Epithelial cell of prostate (primary cell): ENCODE measurements at regions not wholly inside any gene's neighbourhood (a gene's known extent, or its start where the extent isn't known, plus 50 kb on each side); places are given as distances from the start of the nearest gene placed in this dataset.

ENCODE experiments used
- DNase-seq: peaks from one replicate; pipeline ENCODE4 v3.0.0-alpha.2; 2011; ENCODE audit warnings: low read depth, low spot score
- H3K27ac ChIP-seq: fragments of 450-650 bp; 2 replicates; pipeline ENCODE4 v1.5.1; 2017; ENCODE audit warnings: mild to moderate bottlenecking

DNA sequence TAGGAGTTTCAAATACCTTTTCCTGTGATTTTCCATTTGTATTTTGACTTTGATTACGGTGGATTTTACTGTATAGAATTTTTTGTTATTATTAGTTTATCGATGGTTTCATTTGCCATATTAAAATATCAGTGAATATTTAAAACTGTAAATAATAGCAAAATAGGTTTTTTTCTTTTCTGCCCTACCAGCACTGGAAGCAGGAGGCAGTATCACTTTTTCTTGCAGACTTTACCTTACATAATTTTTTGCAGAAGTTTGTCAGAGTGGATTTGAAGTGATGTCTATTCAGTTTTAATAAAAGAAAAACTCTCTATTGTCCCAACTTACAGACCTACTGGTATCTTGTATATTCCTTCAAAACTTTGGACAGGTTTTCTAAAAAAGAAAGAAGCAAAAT is 213.6 kb downstream of the CENPF start:
- DNase-seq = no peak
- H3K27ac ChIP-seq = no peak overlapping the region

DNA sequence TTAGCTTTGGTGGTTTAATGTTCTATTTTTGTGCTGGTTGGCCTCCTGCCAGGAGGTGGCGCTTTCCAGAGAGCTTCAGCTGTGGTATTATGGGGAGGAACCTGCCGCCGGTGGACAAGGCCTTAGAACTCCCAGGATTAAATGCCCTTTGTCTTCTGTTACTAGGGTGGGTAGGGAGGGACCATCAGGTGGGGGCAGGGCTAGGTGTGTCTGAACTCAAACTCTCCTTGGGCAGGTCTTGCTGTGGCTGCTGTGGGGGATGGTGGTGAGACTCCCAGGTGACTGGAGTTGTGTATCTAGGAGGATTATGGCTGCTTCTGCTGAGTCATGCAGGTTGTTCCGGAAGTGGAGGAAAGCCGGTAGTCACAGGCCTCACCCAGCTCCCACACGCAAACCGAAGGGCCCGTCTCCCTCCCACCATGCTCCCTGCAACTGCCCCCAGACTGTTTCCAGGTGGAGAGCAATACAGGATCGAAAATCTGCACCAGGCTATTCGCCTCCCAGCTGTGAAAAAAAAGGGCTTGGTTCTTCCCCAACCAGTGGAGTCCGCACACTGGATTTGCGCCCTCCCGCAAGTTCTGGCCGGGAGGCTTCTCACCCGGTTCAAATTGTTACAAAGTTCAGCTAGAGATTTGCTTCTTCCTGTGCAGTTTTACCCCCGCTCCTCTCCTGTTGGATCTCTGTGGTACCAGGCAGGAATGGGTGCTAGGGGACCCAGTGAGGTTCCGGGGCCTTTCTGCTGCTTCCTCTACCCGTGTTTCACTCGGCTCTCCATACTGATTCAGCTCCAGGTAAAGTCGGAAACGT is 220.5 kb downstream of the CENPF start:
- DNase-seq = no peak

DNA sequence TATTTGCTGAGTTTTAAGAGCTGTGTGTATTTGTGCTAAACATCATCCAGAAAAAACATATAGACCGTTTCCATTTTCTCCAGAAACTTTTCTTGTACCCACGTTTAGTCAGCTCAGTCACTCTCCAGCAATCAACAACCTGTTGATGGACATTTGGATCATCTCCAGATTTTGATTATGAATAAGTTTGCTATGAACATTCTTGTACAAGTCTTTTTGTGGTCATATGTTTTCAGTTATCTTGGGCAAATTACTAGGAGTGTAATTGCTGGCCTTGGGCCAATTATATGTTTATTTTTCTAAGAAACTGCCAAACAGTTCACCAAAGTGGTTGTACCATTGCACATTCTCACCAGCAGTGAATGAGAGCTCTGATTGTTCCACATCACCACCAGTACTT is 221.8 kb downstream of the CENPF start:
- H3K27ac ChIP-seq = no peak overlapping the region
- no peak for DNase-seq

More for the DNA sequence above, 220.5 kb downstream of the CENPF start:
- H3K27ac ChIP-seq = no peak overlapping the region

DNA sequence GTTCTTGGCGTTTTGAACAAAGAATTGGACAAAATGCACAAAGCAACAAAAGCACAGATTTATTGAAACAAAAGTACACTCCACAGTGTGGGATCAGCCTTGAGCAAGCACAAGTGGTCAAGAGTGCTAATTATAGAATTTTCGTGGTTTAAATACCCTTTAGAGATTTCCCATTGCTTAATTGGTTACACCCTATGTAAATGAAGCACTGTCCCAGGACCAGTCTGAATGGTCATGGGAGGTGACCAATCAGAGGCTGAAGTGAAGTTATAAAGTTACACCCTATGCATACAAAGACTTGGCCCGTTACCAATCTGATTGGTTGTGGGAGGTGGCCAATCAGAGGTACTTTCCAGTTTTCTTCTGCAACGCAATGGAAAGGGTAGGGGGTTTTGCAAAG is 223.6 kb downstream of the CENPF start:
- no peak for DNase-seq
- no peak overlapping the region for H3K27ac ChIP-seq

DNA sequence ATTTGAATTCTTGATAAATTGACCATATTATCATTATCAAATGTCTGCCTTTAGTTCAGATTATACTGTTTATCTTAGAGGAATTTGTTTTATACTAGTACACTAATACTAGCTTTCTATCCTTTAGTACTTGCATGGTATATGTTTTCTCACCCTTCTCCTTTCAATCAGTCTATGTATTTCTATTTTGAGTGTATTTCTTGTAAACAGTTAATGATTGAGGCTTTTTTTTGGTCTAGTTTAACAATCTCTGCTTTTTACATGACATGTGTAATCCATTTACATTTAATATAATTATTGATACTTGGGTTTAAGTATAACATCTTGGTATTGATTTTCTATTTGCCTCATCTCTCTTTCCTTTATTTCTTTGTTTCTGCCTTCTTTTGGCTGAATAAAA is 224.9 kb downstream of the CENPF start:
- no peak for DNase-seq

DNA sequence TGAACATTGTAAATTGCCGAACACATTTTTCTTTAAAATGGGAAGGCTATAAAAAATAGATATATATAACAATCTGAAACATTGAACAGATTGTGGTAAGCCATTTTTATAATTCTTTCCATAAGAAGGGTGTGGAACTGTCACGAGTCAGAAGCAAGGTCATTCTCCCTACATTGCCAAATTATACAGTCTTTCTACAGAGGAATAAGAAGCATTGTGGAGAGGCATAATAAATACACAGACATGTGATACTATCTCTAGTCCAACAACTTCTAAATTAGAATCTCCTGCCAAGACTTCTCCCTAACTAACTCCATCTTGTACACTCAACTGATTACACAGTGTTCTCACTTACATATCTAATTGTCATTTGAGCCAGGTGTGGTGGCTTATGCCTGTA is 227.9 kb downstream of the CENPF start:
- H3K27ac ChIP-seq = no peak overlapping the region
- DNase-seq = no peak

More for the DNA sequence above, 224.9 kb downstream of the CENPF start:
- no peak overlapping the region for H3K27ac ChIP-seq

DNA sequence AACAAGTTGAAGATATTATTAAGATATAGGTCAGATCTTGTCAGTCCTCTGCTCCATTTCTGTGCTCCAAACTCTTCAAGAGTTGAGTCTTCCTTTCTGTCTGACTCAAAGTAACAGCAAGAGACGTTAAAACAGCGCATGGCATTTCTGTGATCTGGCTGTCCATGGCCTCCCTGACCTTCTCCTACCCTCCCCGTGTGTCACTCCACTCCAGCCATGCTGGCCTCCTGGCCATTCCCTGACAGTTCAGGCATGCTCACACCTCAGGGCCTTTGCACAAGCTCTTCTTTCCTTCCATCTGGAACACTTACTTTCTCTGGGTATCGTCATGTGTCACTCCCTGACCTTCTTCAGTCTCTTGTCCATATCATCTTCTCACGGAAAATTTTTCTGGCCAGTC is 229.0 kb downstream of the CENPF start:
- no peak overlapping the region for H3K27ac ChIP-seq
- no peak for DNase-seq

DNA sequence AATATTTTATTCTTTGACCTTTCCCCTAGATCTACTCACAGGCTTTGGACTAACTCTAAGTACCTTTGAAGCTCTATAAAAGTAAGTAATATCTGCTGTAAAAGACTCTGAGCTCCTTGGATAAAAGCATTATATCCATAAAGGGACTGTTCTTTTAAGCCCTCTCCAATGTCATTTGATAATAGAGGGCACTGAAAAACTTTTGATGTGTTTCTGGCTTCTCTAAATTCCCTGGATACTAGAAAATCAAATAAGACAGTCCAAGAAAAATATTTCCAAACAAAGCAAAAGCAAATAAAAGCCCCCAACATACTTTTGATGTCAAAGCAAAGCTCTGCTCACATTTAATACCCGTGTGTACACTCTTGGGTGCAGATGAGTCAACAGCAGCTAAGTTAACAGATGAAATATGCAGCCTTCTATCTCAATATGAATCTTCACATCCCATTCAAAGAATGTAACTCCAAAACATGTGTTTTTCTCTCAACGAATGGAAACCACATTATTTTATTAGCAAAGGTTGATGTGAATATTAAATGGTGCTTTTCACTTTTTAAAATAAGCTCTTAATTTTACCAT is 230.3 kb downstream of the CENPF start:
- DNase-seq = no peak
- H3K27ac ChIP-seq = no peak overlapping the region

DNA sequence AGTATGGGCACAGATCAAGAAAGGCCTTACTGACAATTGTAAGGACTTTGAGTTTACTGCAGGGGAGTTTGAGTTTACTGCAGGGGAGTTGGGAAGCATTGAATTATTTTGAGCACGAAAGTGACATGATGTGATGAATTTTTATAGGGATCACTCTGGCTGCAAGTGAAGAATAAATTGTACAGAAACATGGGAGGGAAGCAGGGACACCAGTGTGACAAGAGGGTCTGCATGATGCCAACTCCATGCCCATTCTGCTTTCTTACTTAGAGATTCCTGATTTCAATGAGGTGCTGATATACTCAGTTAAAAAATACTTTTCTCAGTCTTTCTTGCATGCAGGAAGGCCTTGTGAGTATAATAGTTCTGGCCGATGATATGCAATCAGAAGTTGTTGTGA is 234.4 kb downstream of the CENPF start:
- no peak for DNase-seq
- H3K27ac ChIP-seq = no peak overlapping the region

DNA sequence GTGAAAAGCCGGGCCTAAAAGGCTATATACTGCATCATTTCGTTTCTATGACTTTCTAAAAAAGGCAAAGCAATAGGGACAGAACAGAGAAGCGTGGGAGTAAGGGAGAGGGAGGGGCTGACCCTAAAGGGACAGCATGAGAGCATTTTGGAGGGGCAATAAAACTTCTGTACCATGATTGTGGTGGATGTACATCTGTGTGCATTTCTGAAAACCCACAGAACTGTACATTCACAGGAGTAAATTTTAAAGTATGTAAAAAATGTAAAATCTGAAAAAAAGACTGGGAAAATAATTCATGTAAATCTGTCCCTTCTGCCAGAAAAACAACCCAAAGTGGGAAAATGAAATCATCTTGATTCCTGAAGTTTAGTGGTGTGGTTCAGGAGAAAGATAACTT is 235.4 kb downstream of the CENPF start:
- H3K27ac ChIP-seq = no peak overlapping the region

DNA sequence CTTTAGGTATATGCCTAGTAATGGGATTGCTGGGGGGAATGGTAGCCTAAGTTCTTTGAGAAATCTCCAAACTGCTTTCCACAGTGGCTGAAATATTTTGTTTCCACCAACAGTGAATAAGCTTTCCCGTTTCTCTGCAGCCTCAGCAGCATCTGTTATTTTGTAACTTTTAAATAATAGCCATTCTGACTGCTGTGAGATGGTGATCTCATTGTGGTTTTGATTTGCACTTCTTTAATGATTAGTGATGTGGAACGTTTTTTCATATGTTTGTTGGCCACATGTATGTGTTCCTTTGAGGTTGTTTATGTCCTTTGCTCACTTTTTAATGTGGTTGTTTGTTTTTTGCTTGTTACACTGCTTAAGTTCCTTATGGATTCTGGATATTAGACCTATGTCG is 237.4 kb downstream of the CENPF start:
- DNase-seq = no peak
- H3K27ac ChIP-seq = no peak overlapping the region

More for the DNA sequence above, 235.4 kb downstream of the CENPF start:
- no peak for DNase-seq

DNA sequence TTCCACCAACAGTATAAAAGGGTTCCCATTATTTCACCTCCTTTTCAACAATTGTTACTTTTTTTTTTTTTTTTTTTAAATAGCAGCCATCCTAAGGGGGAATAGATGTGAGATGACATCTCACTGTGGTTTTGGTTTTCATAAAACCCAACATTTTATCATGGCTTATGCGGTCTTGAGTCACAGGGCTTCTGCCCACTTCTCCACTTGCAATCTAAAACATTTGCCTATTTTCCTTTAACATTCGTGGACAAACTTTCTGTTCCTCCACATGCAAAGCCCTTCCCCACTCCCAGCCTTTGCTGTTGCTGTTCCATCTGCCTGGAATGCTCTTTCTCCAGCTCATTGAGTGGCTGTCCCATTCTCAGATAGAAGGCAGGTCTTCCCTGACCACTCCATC is 239.7 kb upstream of the KCNK2 start:
- no peak for DNase-seq

DNA sequence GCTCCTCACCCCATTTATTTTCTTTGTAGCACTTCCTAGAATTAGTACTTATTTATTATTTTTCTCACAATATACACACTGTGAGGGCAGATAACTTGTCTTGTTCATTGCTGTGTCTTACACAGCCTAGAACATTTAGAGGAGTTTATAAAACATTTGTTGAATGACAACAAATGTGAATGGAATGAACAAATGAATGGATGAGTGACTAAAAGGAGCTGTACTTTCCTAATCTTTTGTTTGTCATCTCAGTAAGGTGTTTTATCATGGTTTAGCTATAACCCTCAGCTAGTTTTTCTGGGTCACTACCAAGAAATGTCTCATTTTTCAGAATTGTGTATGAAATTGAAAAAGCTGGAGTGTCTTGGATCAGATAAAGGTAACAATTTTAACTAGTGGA is 239.3 kb upstream of the KCNK2 start:
- no peak overlapping the region for H3K27ac ChIP-seq
- DNase-seq = no peak

More for the DNA sequence above, 239.7 kb upstream of the KCNK2 start:
- H3K27ac ChIP-seq = no peak overlapping the region

DNA sequence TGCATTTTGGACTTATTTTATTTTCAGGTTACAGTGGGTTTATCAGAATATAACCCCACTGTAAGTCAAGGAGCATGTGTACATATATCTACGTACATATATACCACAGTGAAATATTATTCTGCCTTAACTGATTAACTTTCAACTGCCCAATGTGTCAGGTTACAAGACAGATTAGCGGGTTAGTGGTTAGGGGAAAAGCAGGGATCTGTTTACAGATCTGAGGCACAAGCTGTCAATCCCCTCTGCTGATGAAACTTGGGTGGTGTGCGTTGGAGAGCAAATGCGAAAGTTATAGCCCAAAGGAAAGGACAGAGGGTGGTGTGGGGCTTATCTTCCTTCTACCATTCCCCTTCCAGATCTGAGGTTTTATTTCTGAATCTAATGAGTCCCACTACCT is 238.2 kb upstream of the KCNK2 start:
- DNase-seq = no peak
- no peak overlapping the region for H3K27ac ChIP-seq

DNA sequence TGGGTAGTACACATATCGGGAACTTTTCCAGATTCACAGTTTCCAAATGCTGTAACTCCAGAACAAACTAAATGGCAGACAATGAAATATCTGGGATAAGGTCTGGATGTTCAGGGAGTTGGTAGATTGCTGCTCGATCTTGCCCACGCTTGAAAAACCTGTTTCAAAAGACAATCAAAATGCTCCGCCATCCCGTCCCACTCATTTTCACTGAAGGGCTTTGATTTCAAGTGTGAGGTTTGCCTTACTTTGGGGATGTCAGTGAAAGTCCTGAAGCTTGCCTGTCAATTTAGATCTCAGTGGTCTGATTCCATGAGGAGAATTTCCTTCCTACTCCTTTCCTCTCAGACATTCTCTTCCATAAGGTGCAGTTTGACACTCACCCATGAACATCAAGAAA is 236.3 kb upstream of the KCNK2 start:
- no peak overlapping the region for H3K27ac ChIP-seq
- DNase-seq = no peak

DNA sequence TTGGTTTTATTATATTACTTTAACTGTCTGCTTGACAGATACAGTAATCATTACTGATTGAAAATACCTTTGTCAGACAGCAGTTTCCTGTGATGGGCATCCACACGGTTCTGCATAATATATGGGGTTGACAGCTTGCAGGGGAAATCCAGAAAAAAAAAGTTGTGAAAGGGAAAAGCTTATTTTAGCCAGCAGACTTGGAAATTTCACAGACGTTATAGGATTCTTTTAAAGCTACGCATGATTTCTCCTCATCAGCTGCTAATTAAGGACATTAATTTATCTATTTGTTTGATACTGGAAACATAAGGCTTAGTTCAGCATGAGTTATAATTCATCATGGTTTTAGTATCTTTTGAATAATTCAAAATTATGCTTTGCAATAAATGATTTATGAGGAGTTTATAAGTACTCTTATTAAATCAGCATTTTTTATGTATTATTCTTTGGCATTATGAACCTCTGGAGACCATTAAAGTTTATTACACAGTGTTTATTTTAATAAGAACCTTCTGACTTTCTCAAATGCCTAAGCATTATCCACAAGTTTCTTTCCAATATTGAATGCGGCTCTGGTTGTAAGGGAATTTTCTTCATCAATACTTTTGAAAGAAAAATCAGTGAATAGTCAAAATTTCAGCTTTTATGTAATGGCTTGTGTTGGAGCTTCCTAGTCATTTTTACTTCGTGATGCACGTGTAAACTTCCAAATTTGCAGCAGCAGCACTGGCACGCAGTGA is 235.3 kb upstream of the KCNK2 start:
- H3K27ac ChIP-seq = no peak overlapping the region
- no peak for DNase-seq

DNA sequence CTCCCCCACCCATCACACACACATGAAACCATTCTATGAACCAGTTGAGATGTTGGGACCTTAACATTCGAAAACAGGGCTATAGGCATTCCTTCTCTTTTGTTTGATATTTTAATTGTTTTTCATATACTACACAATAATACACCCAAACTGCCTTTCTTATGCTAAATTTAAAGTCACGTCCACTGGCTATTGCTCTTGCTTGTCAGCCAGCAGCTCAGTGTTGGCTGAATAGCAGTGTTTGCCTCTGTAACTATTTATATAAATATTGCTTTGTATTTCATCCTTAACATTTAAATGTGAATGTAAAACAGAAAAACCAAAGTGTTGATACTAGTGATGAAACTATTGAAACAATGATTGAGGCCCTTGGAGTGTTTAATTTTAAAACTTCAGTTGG is 234.4 kb upstream of the KCNK2 start:
- no peak overlapping the region for H3K27ac ChIP-seq
- DNase-seq = no peak

DNA sequence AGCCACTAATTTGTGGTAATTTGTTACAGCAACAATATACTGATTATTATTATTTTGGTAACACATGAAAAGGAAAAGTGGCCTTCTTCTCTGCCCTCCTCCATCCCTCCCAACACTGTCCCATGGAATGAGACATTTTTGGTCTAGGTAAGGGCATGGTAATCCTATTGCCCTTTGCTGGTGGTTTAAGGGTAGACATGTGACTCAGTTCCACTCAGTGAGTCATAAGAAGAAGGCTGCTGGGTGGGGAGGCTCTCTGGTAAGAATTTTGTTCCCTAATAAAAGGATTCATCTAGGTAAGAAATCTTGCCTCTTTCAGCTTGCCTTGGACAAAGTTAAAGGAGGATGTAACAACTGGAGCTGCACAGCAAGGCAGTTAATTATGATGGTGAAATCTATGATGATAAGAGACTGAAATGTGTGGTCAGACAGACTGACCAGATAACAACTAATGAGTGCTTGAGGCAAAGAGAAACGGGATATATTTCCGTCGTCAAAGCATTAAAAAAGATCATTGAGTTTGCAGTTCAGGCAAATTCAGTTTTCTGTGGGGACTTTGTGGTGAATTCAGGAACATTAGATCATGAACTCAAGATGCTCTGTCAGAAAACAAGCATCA is 232.0 kb upstream of the KCNK2 start:
- no peak for DNase-seq
- no peak overlapping the region for H3K27ac ChIP-seq

DNA sequence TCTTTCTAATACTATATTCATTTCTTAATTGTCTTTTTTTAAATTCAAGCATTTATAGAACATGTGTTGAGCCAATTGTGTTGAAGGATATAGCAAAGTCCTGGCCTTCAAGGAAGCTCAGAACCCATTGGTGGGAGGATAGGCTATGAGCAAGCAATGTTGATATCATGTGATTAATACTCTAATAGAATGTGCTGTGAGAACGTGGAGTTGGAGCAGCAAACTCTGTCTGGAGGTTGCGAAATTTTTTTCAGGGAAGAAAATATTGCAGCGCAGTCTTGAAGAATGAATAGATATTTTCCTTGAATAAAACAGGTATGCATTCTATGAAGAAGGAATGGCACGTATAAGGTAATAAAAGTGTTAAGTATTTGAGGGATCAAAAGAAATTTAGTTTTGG is 229.2 kb upstream of the KCNK2 start:
- H3K27ac ChIP-seq = no peak overlapping the region
- DNase-seq = no peak

DNA sequence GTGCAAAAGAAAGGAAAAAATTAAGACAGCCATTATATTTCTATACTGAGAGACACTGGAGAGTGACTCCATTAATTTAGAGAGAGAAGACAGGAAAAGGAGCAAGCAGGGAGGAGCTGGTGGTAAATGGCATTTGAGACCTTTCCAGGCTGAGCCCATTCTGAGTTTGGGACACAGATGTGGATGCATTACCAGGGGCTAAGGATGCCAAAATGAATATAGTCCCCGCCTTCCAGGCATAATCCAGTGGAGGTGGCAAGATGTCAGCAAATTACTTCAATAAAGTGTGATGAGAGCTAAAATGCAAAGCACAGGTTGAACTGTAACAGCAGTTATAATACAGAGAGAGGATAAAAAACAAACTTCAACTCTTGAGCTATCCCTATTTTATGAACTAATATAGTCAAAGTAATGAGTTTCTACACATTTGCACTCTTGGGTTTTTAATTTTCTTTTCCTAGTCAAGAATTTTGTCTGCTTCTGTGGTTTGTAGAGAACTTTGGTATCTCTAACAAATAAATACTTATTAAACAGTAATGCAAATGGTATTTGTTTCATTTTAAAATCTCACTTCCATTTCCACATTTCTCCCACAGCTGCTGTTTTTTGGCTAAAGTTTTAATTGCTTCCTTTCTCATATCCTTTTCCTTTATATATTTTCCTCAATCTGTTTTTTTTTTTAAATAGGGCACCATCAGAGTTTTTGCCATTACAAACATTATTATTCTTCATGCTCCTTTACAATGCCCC is 228.2 kb upstream of the KCNK2 start:
- no peak for DNase-seq
- no peak overlapping the region for H3K27ac ChIP-seq
